Progenitor cell of endocrine pancreas (in vitro differentiated cells): ENCODE measurements at regions not wholly inside any gene's neighbourhood (a gene's known extent, or its start where the extent isn't known, plus 50 kb on each side); places are given as distances from the start of the nearest gene placed in this dataset.
"Not testable (repeated sequence)": the region's sequence is repeated elsewhere in the genome, so short reads cannot be mapped to it uniquely, and the experiment has no call there.

ENCODE experiments used
- DNase-seq: peaks from one replicate; pipeline ENCODE4 v3.0.0; 2021; ENCODE audit warnings: low spot score; ENCODE audit not compliant: unreplicated experiment
- H3K27ac Mint-ChIP-seq: 2 replicates; pipeline ENCODE4 v1.8.0; 2021; ENCODE audit warnings: mild to moderate bottlenecking, moderate library complexity, mixed read lengths
- H3K27me3 Mint-ChIP-seq: 2 replicates; pipeline ENCODE4 v1.8.0; 2021; ENCODE audit warnings: mixed read lengths
- H3K36me3 Mint-ChIP-seq: 2 replicates; pipeline ENCODE4 v1.8.0; 2022; ENCODE audit warnings: mixed read lengths; ENCODE audit not compliant: insufficient read depth
- H3K4me1 Mint-ChIP-seq: 2 replicates; pipeline ENCODE4 v1.8.0; 2021; ENCODE audit warnings: low read depth, mixed read lengths
- H3K4me3 Mint-ChIP-seq: 2 replicates; pipeline ENCODE4 v1.8.0; 2021; ENCODE audit warnings: low read depth, mild to moderate bottlenecking, moderate library complexity, mixed read lengths
- H3K9me3 Mint-ChIP-seq: 2 replicates; pipeline ENCODE4 v1.8.0; 2021; ENCODE audit warnings: low read depth, mixed read lengths
- TF ChIP-seq, protein P1 (sequence below): fragments of 200-600 bp; sonication (generic); IDR thresholded peaks from one replicate; pipeline ENCODE4 v1.5.0; 2021; ENCODE audit warnings: antibody characterized with exemption, mild to moderate bottlenecking; ENCODE audit not compliant: unreplicated experiment

DNA sequence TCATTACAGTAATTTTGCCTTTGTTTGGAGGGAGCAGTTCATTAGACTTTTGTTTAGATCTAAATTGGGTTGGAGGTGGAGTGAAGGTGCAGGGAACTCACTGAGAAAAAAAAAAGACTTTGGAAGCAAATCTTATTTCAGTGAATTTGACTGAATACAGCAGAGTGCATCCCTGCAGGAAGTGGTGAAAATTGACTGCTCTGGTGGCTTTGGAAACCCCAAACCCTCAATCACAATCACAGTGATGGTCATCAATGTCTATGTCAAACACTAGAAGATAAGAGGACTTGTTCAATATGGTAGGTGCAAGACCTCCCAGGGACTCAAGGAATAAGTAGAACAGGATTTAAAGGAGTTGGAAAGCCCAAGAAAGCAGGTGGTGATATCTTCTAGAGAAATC, 76.0 kb upstream of the RASA1 start:
- no peaks in the 10 kb centered on the region for H3K4me1 Mint-ChIP-seq
- no peaks in the 10 kb centered on the region for H3K36me3 Mint-ChIP-seq
- H3K27ac Mint-ChIP-seq: no peak overlapping the region
- no peak for DNase-seq
- TF ChIP-seq, protein P1, sequence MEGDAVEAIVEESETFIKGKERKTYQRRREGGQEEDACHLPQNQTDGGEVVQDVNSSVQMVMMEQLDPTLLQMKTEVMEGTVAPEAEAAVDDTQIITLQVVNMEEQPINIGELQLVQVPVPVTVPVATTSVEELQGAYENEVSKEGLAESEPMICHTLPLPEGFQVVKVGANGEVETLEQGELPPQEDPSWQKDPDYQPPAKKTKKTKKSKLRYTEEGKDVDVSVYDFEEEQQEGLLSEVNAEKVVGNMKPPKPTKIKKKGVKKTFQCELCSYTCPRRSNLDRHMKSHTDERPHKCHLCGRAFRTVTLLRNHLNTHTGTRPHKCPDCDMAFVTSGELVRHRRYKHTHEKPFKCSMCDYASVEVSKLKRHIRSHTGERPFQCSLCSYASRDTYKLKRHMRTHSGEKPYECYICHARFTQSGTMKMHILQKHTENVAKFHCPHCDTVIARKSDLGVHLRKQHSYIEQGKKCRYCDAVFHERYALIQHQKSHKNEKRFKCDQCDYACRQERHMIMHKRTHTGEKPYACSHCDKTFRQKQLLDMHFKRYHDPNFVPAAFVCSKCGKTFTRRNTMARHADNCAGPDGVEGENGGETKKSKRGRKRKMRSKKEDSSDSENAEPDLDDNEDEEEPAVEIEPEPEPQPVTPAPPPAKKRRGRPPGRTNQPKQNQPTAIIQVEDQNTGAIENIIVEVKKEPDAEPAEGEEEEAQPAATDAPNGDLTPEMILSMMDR: no peak
- no peaks in the 10 kb centered on the region for H3K27me3 Mint-ChIP-seq
- H3K4me3 Mint-ChIP-seq: no peak overlapping the region
- no peaks in the 10 kb centered on the region for H3K9me3 Mint-ChIP-seq

DNA sequence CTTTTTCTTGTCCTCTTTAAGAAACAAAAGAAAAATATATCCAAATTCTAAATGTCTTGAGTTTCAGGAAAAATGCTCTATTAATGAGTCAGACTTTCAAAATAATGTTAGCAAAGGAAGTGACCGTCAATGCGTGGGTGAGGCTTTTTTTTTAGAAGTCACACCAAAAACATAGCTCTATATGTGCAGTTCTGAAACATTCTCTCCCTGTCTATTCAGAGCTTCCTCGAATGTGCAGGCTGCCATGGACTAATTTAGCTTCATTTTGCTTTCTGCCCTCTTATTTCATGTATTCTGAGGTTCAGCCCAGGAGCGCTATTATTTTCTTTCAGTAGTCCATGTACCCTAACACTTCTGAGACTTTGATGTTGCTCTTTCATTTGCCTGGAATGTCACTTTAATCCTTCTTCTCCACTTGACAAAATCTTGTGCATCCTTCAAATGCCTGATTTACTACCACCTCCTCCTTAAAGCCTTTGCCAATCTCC, 72.5 kb upstream of the RASA1 start:
- no peak for DNase-seq
- Mint-ChIP-seq H3K4me1 (no peaks in the 10 kb centered on the region), H3K9me3 (no peaks in the 10 kb centered on the region), H3K4me3 (no peak overlapping the region), H3K27me3 (no peaks in the 10 kb centered on the region), H3K36me3 (no peaks in the 10 kb centered on the region), H3K27ac (no peak overlapping the region)
- TF ChIP-seq, protein P1: no peak

DNA sequence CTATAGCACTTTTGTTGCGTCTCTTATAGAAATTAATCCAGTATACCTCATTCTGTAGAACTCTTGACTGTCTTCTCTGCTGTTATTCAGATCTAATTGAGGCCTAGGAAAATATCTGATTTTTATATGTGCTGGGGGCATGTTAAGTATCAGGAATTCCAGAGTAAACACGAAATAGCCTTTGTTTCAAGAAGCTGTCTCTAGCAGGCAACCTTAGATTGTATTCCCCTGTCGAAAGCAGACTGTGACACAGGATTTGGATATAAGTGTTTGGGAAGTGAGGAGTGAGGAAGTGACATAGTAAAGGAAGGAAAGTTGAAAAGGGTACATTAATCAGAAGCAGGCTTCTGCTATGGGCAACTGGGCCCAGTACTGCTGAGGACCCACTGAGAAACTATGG, 72.1 kb upstream of the RASA1 start:
- H3K9me3 Mint-ChIP-seq: peaks cover 3% of the 10 kb centered on the region
- H3K27me3 Mint-ChIP-seq: no peaks in the 10 kb centered on the region
- DNase-seq: no peak
- H3K4me3 Mint-ChIP-seq: no peak overlapping the region
- no peaks in the 10 kb centered on the region for H3K4me1 Mint-ChIP-seq
- TF ChIP-seq, protein P1: no peak
- no peaks in the 10 kb centered on the region for H3K36me3 Mint-ChIP-seq
- no peak overlapping the region for H3K27ac Mint-ChIP-seq

DNA sequence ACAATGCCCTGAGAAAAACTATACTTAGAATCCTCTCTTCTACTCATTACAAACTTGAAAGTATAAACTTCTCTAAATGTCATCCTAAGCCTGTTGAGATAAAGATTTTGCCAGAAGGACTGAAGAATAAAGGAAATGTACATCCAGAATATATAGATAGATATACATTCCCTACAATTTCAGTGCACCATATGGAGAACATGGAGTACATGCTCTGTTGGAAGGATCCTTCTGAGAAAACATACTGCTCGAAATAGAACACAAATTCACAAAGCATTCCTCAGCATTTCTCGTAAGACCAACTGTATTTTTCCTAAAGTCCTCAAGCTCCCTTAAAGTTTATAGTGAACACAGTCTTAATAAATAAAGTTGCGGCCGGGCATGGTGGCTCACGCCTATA, 69.7 kb upstream of the RASA1 start:
- H3K27ac Mint-ChIP-seq: no peak overlapping the region
- no peaks in the 10 kb centered on the region for H3K36me3 Mint-ChIP-seq
- no peak overlapping the region for H3K4me3 Mint-ChIP-seq
- no peaks in the 10 kb centered on the region for H3K4me1 Mint-ChIP-seq
- no peaks in the 10 kb centered on the region for H3K27me3 Mint-ChIP-seq
- TF ChIP-seq, protein P1: no peak
- no peak for DNase-seq
- H3K9me3 Mint-ChIP-seq: peaks cover 13% of the 10 kb centered on the region

DNA sequence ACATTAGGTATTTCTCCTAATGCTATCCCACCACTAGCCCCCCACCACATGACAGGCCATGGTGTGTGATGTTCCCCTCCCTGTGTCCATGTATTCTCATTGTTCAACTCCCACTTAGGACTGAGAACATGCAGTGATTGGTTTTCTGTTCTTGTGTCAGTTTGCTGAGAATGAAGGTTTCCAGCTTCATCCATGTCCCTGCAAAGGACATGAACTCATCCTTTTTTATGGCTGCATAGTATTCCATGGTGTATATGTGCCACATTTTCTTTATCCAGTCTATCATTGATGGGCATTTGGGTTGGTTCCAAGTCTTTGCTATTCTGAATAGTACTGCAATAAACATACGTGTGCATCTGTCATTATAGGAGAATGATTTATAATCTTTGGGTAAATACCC, 68.4 kb upstream of the RASA1 start:
- H3K4me1 Mint-ChIP-seq, H3K36me3 Mint-ChIP-seq, H3K27ac Mint-ChIP-seq, H3K4me3 Mint-ChIP-seq, H3K27me3 Mint-ChIP-seq, DNase-seq: not testable (repeated sequence)
- peaks cover 13% of the 10 kb centered on the region for H3K9me3 Mint-ChIP-seq

DNA sequence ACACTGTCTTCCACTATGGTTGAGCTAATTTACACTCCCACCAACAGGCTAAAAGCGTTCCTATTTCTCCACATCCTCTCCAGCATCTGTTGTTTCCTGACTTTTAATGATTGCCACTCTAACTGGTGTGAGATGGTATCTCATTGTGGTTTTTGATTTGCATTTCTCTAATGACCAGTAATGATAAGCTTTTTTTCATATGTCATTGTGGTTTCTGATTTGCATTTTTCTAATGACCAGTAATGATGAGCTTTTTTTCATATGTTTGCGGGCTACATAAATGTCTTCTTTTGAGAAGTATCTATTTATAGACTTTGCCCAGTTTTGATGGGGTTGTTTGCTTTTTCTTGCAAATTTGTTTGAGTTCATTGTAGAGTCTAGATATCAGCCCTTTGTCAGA, 68.0 kb upstream of the RASA1 start:
- not testable (repeated sequence) for DNase-seq, H3K36me3 Mint-ChIP-seq, H3K27me3 Mint-ChIP-seq, H3K4me1 Mint-ChIP-seq, H3K4me3 Mint-ChIP-seq, H3K27ac Mint-ChIP-seq
- H3K9me3 Mint-ChIP-seq: peaks cover 13% of the 10 kb centered on the region
